Ovary (tissue), 3 donors: ENCODE measurements at regions not wholly inside any gene's neighbourhood (a gene's known extent, or its start where the extent isn't known, plus 50 kb on each side); places are given as distances from the start of the nearest gene placed in this dataset.

ENCODE experiments used
- EP300 ChIP-seq: sonication (generic); formaldehyde crosslinking; IDR thresholded peaks from one replicate; pipeline ENCODE4 v1.6.1; 2017; ENCODE audit warnings: antibody characterized with exemption
- POLR2A ChIP-seq: fragments of 450-650 bp; IDR thresholded peaks from one replicate; pipeline ENCODE4 v1.6.1; 2017; ENCODE audit warnings: antibody characterized with exemption, mild to moderate bottlenecking, moderate library complexity
- TF ChIP-seq, protein P1 (sequence below), 3 donors: fragments of 450-650 bp in 2 of 3; fragments of 200-600 bp in 1 of 3; IDR thresholded peaks; one replicate each; pipeline versions ENCODE4 v1.5.1 to v1.8.0; 2016 to 2022; ENCODE audit warnings: antibody characterized with exemption in 3 of 3, mild to moderate bottlenecking in 1 of 3
- donor health status: DM: no; HTN: no; CAD: no.

DNA sequence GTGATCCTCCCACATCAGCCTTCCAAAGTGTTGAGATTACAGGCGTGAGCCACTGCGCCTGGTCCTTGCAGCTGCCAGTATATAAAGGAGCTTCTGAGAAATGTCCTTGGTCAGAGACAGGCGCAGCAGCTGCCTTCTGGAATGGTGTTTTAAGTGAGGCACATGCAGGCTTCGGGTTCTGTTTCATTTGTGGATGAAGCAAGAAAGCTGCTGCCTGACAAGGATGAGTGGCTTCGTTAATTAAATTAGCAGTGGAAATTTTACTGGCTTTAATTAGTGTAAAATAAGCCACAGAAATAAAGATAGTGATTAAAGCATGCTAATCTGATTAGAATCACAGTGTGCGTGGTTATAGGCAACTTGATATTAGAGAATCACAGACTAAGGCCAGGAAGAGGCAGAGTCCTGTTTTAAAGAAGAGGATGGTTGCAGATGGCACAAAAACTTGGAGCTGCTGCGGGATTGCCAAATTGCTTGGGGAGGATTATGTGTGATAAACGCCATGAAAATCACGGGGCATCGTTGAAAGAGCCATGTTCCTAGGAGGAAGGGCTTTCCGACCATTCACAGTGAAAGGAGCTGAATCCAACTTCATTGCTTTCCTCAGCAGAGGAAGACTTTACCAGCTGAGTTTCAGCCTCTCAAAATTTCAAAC, 348.4 kb upstream of the FAT1 start:
- TF ChIP-seq, protein P1, sequence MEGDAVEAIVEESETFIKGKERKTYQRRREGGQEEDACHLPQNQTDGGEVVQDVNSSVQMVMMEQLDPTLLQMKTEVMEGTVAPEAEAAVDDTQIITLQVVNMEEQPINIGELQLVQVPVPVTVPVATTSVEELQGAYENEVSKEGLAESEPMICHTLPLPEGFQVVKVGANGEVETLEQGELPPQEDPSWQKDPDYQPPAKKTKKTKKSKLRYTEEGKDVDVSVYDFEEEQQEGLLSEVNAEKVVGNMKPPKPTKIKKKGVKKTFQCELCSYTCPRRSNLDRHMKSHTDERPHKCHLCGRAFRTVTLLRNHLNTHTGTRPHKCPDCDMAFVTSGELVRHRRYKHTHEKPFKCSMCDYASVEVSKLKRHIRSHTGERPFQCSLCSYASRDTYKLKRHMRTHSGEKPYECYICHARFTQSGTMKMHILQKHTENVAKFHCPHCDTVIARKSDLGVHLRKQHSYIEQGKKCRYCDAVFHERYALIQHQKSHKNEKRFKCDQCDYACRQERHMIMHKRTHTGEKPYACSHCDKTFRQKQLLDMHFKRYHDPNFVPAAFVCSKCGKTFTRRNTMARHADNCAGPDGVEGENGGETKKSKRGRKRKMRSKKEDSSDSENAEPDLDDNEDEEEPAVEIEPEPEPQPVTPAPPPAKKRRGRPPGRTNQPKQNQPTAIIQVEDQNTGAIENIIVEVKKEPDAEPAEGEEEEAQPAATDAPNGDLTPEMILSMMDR (IDR thresholded peaks at IDR 0.05): no peak
- TF ChIP-seq EP300 (no peak), POLR2A (no peak)
